WTC11 (cell line): ENCODE measurements at regions not wholly inside any gene's neighbourhood (a gene's known extent, or its start where the extent isn't known, plus 50 kb on each side); places are given as distances from the start of the nearest gene placed in this dataset.

Experiments
- ATF2 ChIP-seq: sonication (generic); formaldehyde crosslinking; IDR thresholded peaks from 2 replicates; pipeline ENCODE4 v1.8.1; 2022; ENCODE audit warnings: low read depth, missing genetic modification reagents, borderline replicate concordance
- ZNF317 ChIP-seq: sonication (generic); formaldehyde crosslinking; IDR thresholded peaks from 2 replicates; pipeline ENCODE4 v1.8.1; 2023; ENCODE audit warnings: low read depth, mild to moderate bottlenecking, moderate library complexity, missing genetic modification reagents, borderline replicate concordance
- ZNF425 ChIP-seq: fragments of 250-450 bp; sonication (Bioruptor Pico); conservative IDR thresholded peaks from 2 replicates; pipeline ENCODE4 v1.9.0; 2021; ENCODE audit warnings: mild to moderate bottlenecking

- TF ChIP-seq ATF2, result no peak
- no peak for TF ChIP-seq ZNF425 (CRISPR knock-in tag)
- TF ChIP-seq ZNF317 (CRISPR knock-in tag), result no peak
Measured at GRCh38 chr2:49813208-49813607, 658.9 kb upstream of the FSHR start.
